HL-60 (cell line): ENCODE measurements at regions not wholly inside any gene's neighbourhood (a gene's known extent, or its start where the extent isn't known, plus 50 kb on each side); places are given as distances from the start of the nearest gene placed in this dataset.
A peak's percentile ranks its signal among the peaks of the same experiment; 100 is the strongest.

Source experiments
- DNase-seq, 2 experiments: peaks; one replicate each; pipeline ENCODE4 v3.0.0-alpha.2; 2010 to 2020; ENCODE audit warnings: low read depth in 1 of 2, low spot score in 1 of 2
- H3K27ac ChIP-seq: fragments of 250-450 bp; sonication (Bioruptor Pico); replicated peaks from 2 replicates; pipeline ENCODE4 v1.5.1; 2020; ENCODE audit warnings: mild to moderate bottlenecking, moderate library complexity
- H3K27me3 ChIP-seq: fragments of 250-450 bp; sonication (Bioruptor Pico); 2 replicates; pipeline ENCODE4 v1.5.1; 2021; ENCODE audit warnings: mild to moderate bottlenecking, moderate library complexity; ENCODE audit not compliant: insufficient read depth, poor library complexity, severe bottlenecking
- H3K4me3 ChIP-seq: replicated peaks from 2 replicates; pipeline ENCODE4 v1.5.1; 2011; ENCODE audit warnings: mild to moderate bottlenecking, control low read depth, low read length; ENCODE audit not compliant: insufficient read depth
- CTCF ChIP-seq: IDR thresholded peaks from one replicate; pipeline ENCODE4 v1.5.1; 2011; ENCODE audit warnings: low read length, control low read depth, inconsistent platforms; ENCODE audit not compliant: insufficient read depth
- GABPA ChIP-seq: IDR thresholded peaks from 2 replicates; pipeline ENCODE4 v1.6.1; 2012; ENCODE audit warnings: low read depth
- POLR2AphosphoS5 ChIP-seq: IDR thresholded peaks from 2 replicates; pipeline ENCODE4 v1.6.1; 2012; ENCODE audit warnings: low read depth
- REST ChIP-seq: IDR thresholded peaks from 2 replicates; pipeline ENCODE4 v1.6.1; 2012; ENCODE audit warnings: low read depth; ENCODE audit not compliant: insufficient replicate concordance
- SPI1 ChIP-seq: IDR thresholded peaks from 2 replicates; pipeline ENCODE4 v1.6.1; 2012; ENCODE audit warnings: low read depth, mild to moderate bottlenecking, borderline replicate concordance

- DNase-seq, result no peak
Measured at GRCh38 chr4:8761167-8761823, 110.3 kb downstream of the HMX1 start.

GRCh38 chr4:8760561-8760960 lies 111.1 kb downstream of the HMX1 start:
- no peak overlapping the region for H3K4me3 ChIP-seq
- TF ChIP-seq SPI1, result no peak
- no peak for TF ChIP-seq REST
- no peak for TF ChIP-seq POLR2AphosphoS5
- no peak for TF ChIP-seq GABPA
- no peak overlapping the region for H3K27ac ChIP-seq
- H3K27me3 ChIP-seq, result no peaks in the 10 kb centered on the region
- no peak for DNase-seq

More at GRCh38 chr4:8761167-8761823, 110.3 kb downstream of the HMX1 start:
- Histone ChIP-seq H3K27me3 (no peaks in the 10 kb centered on the region), H3K27ac (no peak overlapping the region), H3K4me3 (no peak overlapping the region)
- TF ChIP-seq SPI1 (no peak), REST (no peak), CTCF (no peak), POLR2AphosphoS5 (no peak), GABPA (no peak)

- peak in 1 of 2 experiments; percentile 9 for DNase-seq
- TF ChIP-seq SPI1 (no peak), GABPA (no peak), REST (no peak), CTCF (no peak), POLR2AphosphoS5 (no peak)
- Histone ChIP-seq H3K27me3 (no peaks in the 10 kb centered on the region), H3K27ac (no peak overlapping the region), H3K4me3 (no peak overlapping the region)
Measured at GRCh38 chr4:8759987-8760386, 111.7 kb downstream of the HMX1 start.
